DOHH2 (cell line): ENCODE measurements at regions not wholly inside any gene's neighbourhood (a gene's known extent, or its start where the extent isn't known, plus 50 kb on each side); places are given as distances from the start of the nearest gene placed in this dataset.

Source experiments
- EZH2phosphoT487 ChIP-seq: fragments of 200-600 bp; sonication (generic); IDR thresholded peaks from 2 replicates; pipeline ENCODE4 v1.6.1; 2017; ENCODE audit warnings: borderline replicate concordance, mild to moderate bottlenecking, antibody characterized with exemption, low read length, moderate library complexity, mixed read lengths
- TF ChIP-seq, protein P1 (sequence below): fragments of 200-600 bp; sonication (generic); IDR thresholded peaks from one replicate; pipeline ENCODE4 v1.5.1; 2014; ENCODE audit warnings: antibody characterized with exemption, mild to moderate bottlenecking, low read depth, low read length; ENCODE audit not compliant: poor library complexity, severe bottlenecking

- TF ChIP-seq, protein P1, sequence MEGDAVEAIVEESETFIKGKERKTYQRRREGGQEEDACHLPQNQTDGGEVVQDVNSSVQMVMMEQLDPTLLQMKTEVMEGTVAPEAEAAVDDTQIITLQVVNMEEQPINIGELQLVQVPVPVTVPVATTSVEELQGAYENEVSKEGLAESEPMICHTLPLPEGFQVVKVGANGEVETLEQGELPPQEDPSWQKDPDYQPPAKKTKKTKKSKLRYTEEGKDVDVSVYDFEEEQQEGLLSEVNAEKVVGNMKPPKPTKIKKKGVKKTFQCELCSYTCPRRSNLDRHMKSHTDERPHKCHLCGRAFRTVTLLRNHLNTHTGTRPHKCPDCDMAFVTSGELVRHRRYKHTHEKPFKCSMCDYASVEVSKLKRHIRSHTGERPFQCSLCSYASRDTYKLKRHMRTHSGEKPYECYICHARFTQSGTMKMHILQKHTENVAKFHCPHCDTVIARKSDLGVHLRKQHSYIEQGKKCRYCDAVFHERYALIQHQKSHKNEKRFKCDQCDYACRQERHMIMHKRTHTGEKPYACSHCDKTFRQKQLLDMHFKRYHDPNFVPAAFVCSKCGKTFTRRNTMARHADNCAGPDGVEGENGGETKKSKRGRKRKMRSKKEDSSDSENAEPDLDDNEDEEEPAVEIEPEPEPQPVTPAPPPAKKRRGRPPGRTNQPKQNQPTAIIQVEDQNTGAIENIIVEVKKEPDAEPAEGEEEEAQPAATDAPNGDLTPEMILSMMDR, result no peak
- TF ChIP-seq EZH2phosphoT487, result no peak
Measured at GRCh38 chr3:110391042-110391441, 680.6 kb upstream of the NECTIN3 start.
